Uterus (tissue), 3 donors: ENCODE measurements at regions not wholly inside any gene's neighbourhood (a gene's known extent, or its start where the extent isn't known, plus 50 kb on each side); places are given as distances from the start of the nearest gene placed in this dataset.

Experiments used
- DNase-seq, 2 donors: peaks; one replicate each; pipeline ENCODE4 v3.0.0-alpha.2; 2019 to 2020
- H3K27ac ChIP-seq, 2 donors: fragments of 200-600 bp; sonication (generic); 1 replicate in 1 of 2; 2 replicates in 1 of 2; pipeline ENCODE4 v1.5.1; 2016 to 2018
- H3K27me3 ChIP-seq, 2 donors: fragments of 200-600 bp; sonication (generic); one replicate each; pipeline ENCODE4 v1.5.1; 2018 to 2019; ENCODE audit warnings: control low read depth in 1 of 2
- H3K36me3 ChIP-seq, 2 donors: fragments of 200-600 bp; sonication (generic); one replicate each; pipeline ENCODE4 v1.5.1; 2019; ENCODE audit warnings: control low read depth in 1 of 2
- H3K4me1 ChIP-seq, 2 donors: fragments of 200-600 bp; sonication (generic); one replicate each; pipeline ENCODE4 v1.5.1; 2018 to 2019; ENCODE audit warnings: control low read depth in 1 of 2
- H3K4me3 ChIP-seq, 2 donors: fragments of 200-600 bp; sonication (generic); 1 replicate in 1 of 2; 2 replicates in 1 of 2; pipeline ENCODE4 v1.5.1; 2018 to 2019; ENCODE audit warnings: mild to moderate bottlenecking in 1 of 2
- H3K9me3 ChIP-seq, 2 donors: fragments of 200-600 bp; sonication (generic); one replicate each; pipeline ENCODE4 v1.5.1; 2019; ENCODE audit warnings: control low read depth in 1 of 2
- CTCF ChIP-seq, 4 experiments: fragments of 200-600 bp in 2 of 4; fragments of 450-650 bp in 2 of 4; sonication (generic) in 2 of 4; IDR thresholded peaks; one replicate each; pipeline ENCODE4 v1.5.1; 2016 to 2019; ENCODE audit warnings: antibody characterized with exemption in 4 of 4, mild to moderate bottlenecking in 2 of 4, moderate library complexity in 1 of 4
- POLR2A ChIP-seq, 2 donors: fragments of 450-650 bp; IDR thresholded peaks; one replicate each; pipeline ENCODE4 v1.6.1; 2016; ENCODE audit warnings: antibody characterized with exemption in 2 of 2, mild to moderate bottlenecking in 1 of 2, moderate library complexity in 1 of 2
- intact Hi-C: fragments of 100-400 bp; cut with DNase I; formaldehyde crosslinking; loops from one replicate; pipeline ENCODE4 v1.15.1; 2023; ENCODE audit warnings: low total_unique reads
- donor health status: DM: yes; HTN: yes; CAD: no.

GRCh38 chr10:8590518-8590917 is 536.0 kb downstream of the GATA3 start:
- no peak for TF ChIP-seq CTCF (IDR thresholded peaks at IDR 0.05)
- TF ChIP-seq POLR2A (IDR thresholded peaks at IDR 0.05): no peak
- DNase-seq: no peak
- Histone ChIP-seq H3K27me3 (peaks cover 0 to 4% of the 10 kb centered on the region in 2 donors), H3K36me3 (no peaks in the 10 kb centered on the region), H3K27ac (no peak overlapping the region), H3K4me3 (no peak overlapping the region), H3K4me1 (no peaks in the 10 kb centered on the region), H3K9me3 (no peaks in the 10 kb centered on the region)
- intact Hi-C loops: no loop called here

GRCh38 chr10:8591640-8592039 is 537.2 kb downstream of the GATA3 start:
- no peaks in the 10 kb centered on the region for H3K36me3 ChIP-seq
- peaks cover 0 to 4% of the 10 kb centered on the region in 2 donors for H3K27me3 ChIP-seq
- intact Hi-C loops: no loop called here
- TF ChIP-seq POLR2A (IDR thresholded peaks at IDR 0.05): no peak
- TF ChIP-seq CTCF (IDR thresholded peaks at IDR 0.05): no peak
- no peak for DNase-seq
- H3K4me3 ChIP-seq: no peak overlapping the region
- H3K9me3 ChIP-seq: no peaks in the 10 kb centered on the region
- no peak overlapping the region for H3K27ac ChIP-seq
- no peaks in the 10 kb centered on the region for H3K4me1 ChIP-seq

GRCh38 chr10:8594176-8594575 is 539.7 kb downstream of the GATA3 start:
- intact Hi-C loops: no loop called here
- peaks cover 0 to 4% of the 10 kb centered on the region in 2 donors for H3K27me3 ChIP-seq
- TF ChIP-seq CTCF (IDR thresholded peaks at IDR 0.05) (no peak), POLR2A (IDR thresholded peaks at IDR 0.05) (no peak)
- no peak overlapping the region for H3K27ac ChIP-seq
- no peak overlapping the region for H3K4me3 ChIP-seq
- no peaks in the 10 kb centered on the region for H3K4me1 ChIP-seq
- H3K36me3 ChIP-seq: no peaks in the 10 kb centered on the region
- DNase-seq: no peak
- no peaks in the 10 kb centered on the region for H3K9me3 ChIP-seq

GRCh38 chr10:8594711-8595110 is 540.2 kb downstream of the GATA3 start:
- Histone ChIP-seq H3K9me3 (no peaks in the 10 kb centered on the region), H3K4me3 (no peak overlapping the region), H3K27me3 (peaks cover 0 to 4% of the 10 kb centered on the region in 2 donors), H3K27ac (no peak overlapping the region), H3K36me3 (no peaks in the 10 kb centered on the region), H3K4me1 (no peaks in the 10 kb centered on the region)
- DNase-seq: no peak
- no peak for TF ChIP-seq POLR2A (IDR thresholded peaks at IDR 0.05)
- no peak for TF ChIP-seq CTCF (IDR thresholded peaks at IDR 0.05)
- intact Hi-C loops: no loop called here

GRCh38 chr10:8595140-8595539 is 540.7 kb downstream of the GATA3 start:
- no peaks in the 10 kb centered on the region for H3K36me3 ChIP-seq
- TF ChIP-seq POLR2A (IDR thresholded peaks at IDR 0.05) (no peak), CTCF (IDR thresholded peaks at IDR 0.05) (no peak)
- H3K9me3 ChIP-seq: no peaks in the 10 kb centered on the region
- no peak overlapping the region for H3K27ac ChIP-seq
- no peaks in the 10 kb centered on the region for H3K4me1 ChIP-seq
- no peak for DNase-seq
- H3K27me3 ChIP-seq: peaks cover 0 to 4% of the 10 kb centered on the region in 2 donors
- intact Hi-C loops: no loop called here
- no peak overlapping the region for H3K4me3 ChIP-seq
